HEK293 (cell line): ENCODE measurements at regions not wholly inside any gene's neighbourhood (a gene's known extent, or its start where the extent isn't known, plus 50 kb on each side); places are given as distances from the start of the nearest gene placed in this dataset.

Experiments used
- GLI4 ChIP-seq: fragments of 450-650 bp; formaldehyde crosslinking; IDR thresholded peaks from 2 replicates; pipeline ENCODE4 v1.5.1; 2016; ENCODE audit warnings: missing biosample characterization, missing genetic modification characterization
- GLIS1 ChIP-seq: fragments of 450-650 bp; formaldehyde crosslinking; IDR thresholded peaks from 2 replicates; pipeline ENCODE4 v1.5.1; 2016; ENCODE audit warnings: missing biosample characterization, missing genetic modification characterization
- KLF8 ChIP-seq: fragments of 450-650 bp; formaldehyde crosslinking; IDR thresholded peaks from 2 replicates; pipeline ENCODE4 v1.5.1; 2016; ENCODE audit warnings: missing biosample characterization, missing genetic modification characterization
- MEIS1 ChIP-seq: sonication (generic); formaldehyde crosslinking; IDR thresholded peaks from 2 replicates; pipeline ENCODE4 v1.8.1; 2022; ENCODE audit warnings: missing genetic modification reagents, mild to moderate bottlenecking, borderline replicate concordance
- ZBTB10 ChIP-seq: fragments of 450-650 bp; formaldehyde crosslinking; IDR thresholded peaks from 2 replicates; pipeline ENCODE4 v1.5.1; 2016; ENCODE audit warnings: missing biosample characterization, missing genetic modification characterization
- ZBTB20 ChIP-seq: fragments of 450-650 bp; formaldehyde crosslinking; IDR thresholded peaks from 2 replicates; pipeline ENCODE4 v1.5.1; 2016; ENCODE audit warnings: missing biosample characterization, missing genetic modification characterization
- ZBTB44 ChIP-seq: fragments of 450-650 bp; IDR thresholded peaks from 2 replicates; pipeline ENCODE4 v1.5.1; 2018; ENCODE audit warnings: missing biosample characterization, mild to moderate bottlenecking, missing genetic modification characterization
- ZFP3 ChIP-seq: fragments of 450-650 bp; formaldehyde crosslinking; IDR thresholded peaks from 2 replicates; pipeline ENCODE4 v1.5.1; 2016; ENCODE audit warnings: low read depth, missing biosample characterization, missing genetic modification characterization
- ZIC2 ChIP-seq: fragments of 450-650 bp; formaldehyde crosslinking; IDR thresholded peaks from 2 replicates; pipeline ENCODE4 v1.5.1; 2016; ENCODE audit warnings: missing biosample characterization, missing genetic modification characterization
- ZNF10 ChIP-seq: fragments of 450-650 bp; formaldehyde crosslinking; IDR thresholded peaks from 2 replicates; pipeline ENCODE4 v1.5.1; 2017; ENCODE audit warnings: missing biosample characterization, missing genetic modification characterization
- ZNF121 ChIP-seq: fragments of 450-650 bp; formaldehyde crosslinking; IDR thresholded peaks from 2 replicates; pipeline ENCODE4 v1.5.1; 2016; ENCODE audit warnings: missing biosample characterization, missing genetic modification characterization
- ZNF175 ChIP-seq: fragments of 450-650 bp; formaldehyde crosslinking; IDR thresholded peaks from 2 replicates; pipeline ENCODE4 v1.5.1; 2016; ENCODE audit warnings: missing biosample characterization, missing genetic modification characterization
- ZNF248 ChIP-seq: fragments of 450-650 bp; formaldehyde crosslinking; IDR thresholded peaks from 2 replicates; pipeline ENCODE4 v1.5.1; 2017; ENCODE audit warnings: missing biosample characterization, missing genetic modification characterization
- ZNF280D ChIP-seq: fragments of 450-650 bp; formaldehyde crosslinking; IDR thresholded peaks from 2 replicates; pipeline ENCODE4 v1.5.1; 2016; ENCODE audit warnings: missing biosample characterization, missing genetic modification characterization
- ZNF311 ChIP-seq: fragments of 450-650 bp; formaldehyde crosslinking; IDR thresholded peaks from 2 replicates; pipeline ENCODE4 v1.5.1; 2017; ENCODE audit warnings: missing biosample characterization, missing genetic modification characterization, borderline replicate concordance
- ZNF324 ChIP-seq: fragments of 450-650 bp; formaldehyde crosslinking; IDR thresholded peaks from 2 replicates; pipeline ENCODE4 v1.5.1; 2016; ENCODE audit warnings: missing biosample characterization, missing genetic modification characterization
- ZNF394 ChIP-seq: fragments of 450-650 bp; formaldehyde crosslinking; IDR thresholded peaks from 2 replicates; pipeline ENCODE4 v1.5.1; 2016; ENCODE audit warnings: missing biosample characterization, missing genetic modification characterization, mild to moderate bottlenecking, moderate library complexity, borderline replicate concordance
- ZNF404 ChIP-seq: fragments of 450-650 bp; formaldehyde crosslinking; IDR thresholded peaks from 2 replicates; pipeline ENCODE4 v1.5.1; 2017; ENCODE audit warnings: missing biosample characterization, missing genetic modification characterization
- ZNF423 ChIP-seq: fragments of 450-650 bp; formaldehyde crosslinking; IDR thresholded peaks from 2 replicates; pipeline ENCODE4 v1.5.1; 2016; ENCODE audit warnings: missing biosample characterization, missing genetic modification characterization
- ZNF626 ChIP-seq: fragments of 450-650 bp; sonication (Bioruptor Pico); formaldehyde crosslinking; IDR thresholded peaks from 2 replicates; pipeline ENCODE4 v1.5.1; 2018; ENCODE audit warnings: missing biosample characterization, missing genetic modification characterization, inconsistent platforms
- ZNF639 ChIP-seq: fragments of 450-650 bp; formaldehyde crosslinking; IDR thresholded peaks from 2 replicates; pipeline ENCODE4 v1.5.1; 2016; ENCODE audit warnings: missing biosample characterization, missing genetic modification characterization
- ZNF645 ChIP-seq: fragments of 450-650 bp; formaldehyde crosslinking; IDR thresholded peaks from 2 replicates; pipeline ENCODE4; 2016; ENCODE audit warnings: missing biosample characterization, missing genetic modification characterization
- ZNF658 ChIP-seq: fragments of 450-650 bp; formaldehyde crosslinking; IDR thresholded peaks from 2 replicates; pipeline ENCODE4; 2016; ENCODE audit warnings: missing biosample characterization, missing genetic modification characterization
- ZNF692 ChIP-seq: fragments of 450-650 bp; formaldehyde crosslinking; IDR thresholded peaks from 2 replicates; pipeline ENCODE4 v1.5.1; 2016; ENCODE audit warnings: missing biosample characterization, missing genetic modification characterization
- ZNF701 ChIP-seq: fragments of 450-650 bp; formaldehyde crosslinking; IDR thresholded peaks from 2 replicates; pipeline ENCODE4 v1.5.1; 2016; ENCODE audit warnings: missing biosample characterization, missing genetic modification characterization
- ZNF76 ChIP-seq: fragments of 450-650 bp; formaldehyde crosslinking; IDR thresholded peaks from 2 replicates; pipeline ENCODE4; 2016; ENCODE audit warnings: low read depth, missing biosample characterization, missing genetic modification characterization, borderline replicate concordance
- ZNF837 ChIP-seq: fragments of 450-650 bp; formaldehyde crosslinking; IDR thresholded peaks from 2 replicates; pipeline ENCODE4 v1.5.1; 2016; ENCODE audit warnings: missing biosample characterization, missing genetic modification characterization
- ZSCAN23 ChIP-seq: fragments of 450-650 bp; formaldehyde crosslinking; IDR thresholded peaks from 2 replicates; pipeline ENCODE4 v1.5.1; 2016; ENCODE audit warnings: missing biosample characterization, missing genetic modification characterization
- TF ChIP-seq, protein P1 (sequence below): sonication (generic); formaldehyde crosslinking; IDR thresholded peaks from 2 replicates; pipeline ENCODE4 v1.8.1; 2022; ENCODE audit warnings: mild to moderate bottlenecking, moderate library complexity, missing genetic modification reagents

DNA sequence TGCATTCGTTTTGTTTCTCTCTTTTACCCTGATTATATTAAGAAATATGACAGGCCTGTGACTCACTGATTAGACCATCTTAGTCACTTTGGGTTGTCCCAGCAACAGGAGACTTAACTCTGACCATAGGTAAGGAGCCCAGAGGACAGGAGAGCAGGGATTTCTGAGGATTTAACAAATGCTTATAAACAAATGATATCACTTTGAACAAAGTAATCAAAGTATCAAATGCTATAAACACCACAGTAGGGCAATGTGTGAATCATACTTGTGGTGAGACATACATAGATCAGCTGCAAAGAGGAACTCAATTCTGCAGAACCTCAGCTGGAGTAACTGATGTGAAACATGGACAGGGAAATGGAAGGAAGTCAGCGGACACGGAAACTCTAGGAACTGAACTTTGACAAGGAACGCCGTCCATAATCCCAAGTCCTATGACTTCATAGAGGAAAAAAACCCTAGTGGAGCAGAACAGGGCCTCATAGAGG, 190.6 kb upstream of the MSX2 start (continued):
- TF ChIP-seq ZNF280D (no peak), GLI4 (tag by site-specific recombination) (no peak), ZNF692 (tag by site-specific recombination) (no peak), ZNF626 (tag by site-specific recombination) (no peak), ZNF175 (tag by site-specific recombination) (no peak), ZIC2 (tag by site-specific recombination) (peak; percentile 39; the same call in 1 of the 2 replicates), ZSCAN23 (0 out of 2 replicates have a peak, but pooled peaks have one; percentile 46), ZNF10 (tag by site-specific recombination) (no peak), ZFP3 (tag by site-specific recombination) (no peak), ZNF404 (no peak), MEIS1 (CRISPR knock-in tag) (no peak), ZNF837 (no peak), ZNF701 (tag by site-specific recombination) (no peak), ZNF121 (tag by site-specific recombination) (no peak), ZNF76 (tag by site-specific recombination) (no peak), ZNF639 (tag by site-specific recombination) (peak; percentile 83), ZNF311 (no peak), ZBTB44 (tag by site-specific recombination) (no peak), ZNF423 (tag by site-specific recombination) (no peak), ZBTB20 (no peak), GLIS1 (0 out of 2 replicates have a peak, but pooled peaks have one; percentile 9), ZBTB10 (tag by site-specific recombination) (no peak), ZNF658 (no peak), ZNF394 (peak; percentile 84; the same call in 1 of the 2 replicates), ZNF645 (tag by site-specific recombination) (no peak), KLF8 (tag by site-specific recombination) (0 out of 2 replicates have a peak, but pooled peaks have one; percentile 63), ZNF248 (tag by site-specific recombination) (no peak), ZNF324 (tag by site-specific recombination) (peak; percentile 52; the same call in 1 of the 2 replicates)
- TF ChIP-seq, protein P1, sequence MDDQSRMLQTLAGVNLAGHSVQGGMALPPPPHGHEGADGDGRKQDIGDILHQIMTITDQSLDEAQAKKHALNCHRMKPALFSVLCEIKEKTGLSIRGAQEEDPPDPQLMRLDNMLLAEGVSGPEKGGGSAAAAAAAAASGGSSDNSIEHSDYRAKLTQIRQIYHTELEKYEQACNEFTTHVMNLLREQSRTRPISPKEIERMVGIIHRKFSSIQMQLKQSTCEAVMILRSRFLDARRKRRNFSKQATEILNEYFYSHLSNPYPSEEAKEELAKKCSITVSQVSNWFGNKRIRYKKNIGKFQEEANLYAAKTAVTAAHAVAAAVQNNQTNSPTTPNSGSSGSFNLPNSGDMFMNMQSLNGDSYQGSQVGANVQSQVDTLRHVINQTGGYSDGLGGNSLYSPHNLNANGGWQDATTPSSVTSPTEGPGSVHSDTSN (CRISPR knock-in tag), result no peak
